ENCODE measurements at regions not wholly inside any gene's neighbourhood (a gene's known extent, or its start where the extent isn't known, plus 50 kb on each side); places are given as distances from the start of the nearest gene placed in this dataset.

- H3K4me1 Mint-ChIP-seq: no peaks in the 10 kb centered on the region
- no peak overlapping the region for H3K27ac Mint-ChIP-seq
- H3K9me3 ChIP-seq (replicated peaks in 1 of 2; ENCODE audit: control insufficient read depth in 1 of 2, insufficient read depth in 1 of 2, low read length in 2 of 2): no peaks in the 10 kb centered on the region
- H3K4me3 Mint-ChIP-seq: no peak overlapping the region
- no peak overlapping the region for H2AFZ ChIP-seq (ENCODE audit: insufficient read depth, low read depth, low read length, poor library complexity, severe bottlenecking)
- H3K9me3 Mint-ChIP-seq: peaks cover 0 to 3% (median 0%) of the 10 kb centered on the region in 7 donors
- TF ChIP-seq, protein P1, sequence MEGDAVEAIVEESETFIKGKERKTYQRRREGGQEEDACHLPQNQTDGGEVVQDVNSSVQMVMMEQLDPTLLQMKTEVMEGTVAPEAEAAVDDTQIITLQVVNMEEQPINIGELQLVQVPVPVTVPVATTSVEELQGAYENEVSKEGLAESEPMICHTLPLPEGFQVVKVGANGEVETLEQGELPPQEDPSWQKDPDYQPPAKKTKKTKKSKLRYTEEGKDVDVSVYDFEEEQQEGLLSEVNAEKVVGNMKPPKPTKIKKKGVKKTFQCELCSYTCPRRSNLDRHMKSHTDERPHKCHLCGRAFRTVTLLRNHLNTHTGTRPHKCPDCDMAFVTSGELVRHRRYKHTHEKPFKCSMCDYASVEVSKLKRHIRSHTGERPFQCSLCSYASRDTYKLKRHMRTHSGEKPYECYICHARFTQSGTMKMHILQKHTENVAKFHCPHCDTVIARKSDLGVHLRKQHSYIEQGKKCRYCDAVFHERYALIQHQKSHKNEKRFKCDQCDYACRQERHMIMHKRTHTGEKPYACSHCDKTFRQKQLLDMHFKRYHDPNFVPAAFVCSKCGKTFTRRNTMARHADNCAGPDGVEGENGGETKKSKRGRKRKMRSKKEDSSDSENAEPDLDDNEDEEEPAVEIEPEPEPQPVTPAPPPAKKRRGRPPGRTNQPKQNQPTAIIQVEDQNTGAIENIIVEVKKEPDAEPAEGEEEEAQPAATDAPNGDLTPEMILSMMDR (IDR thresholded peaks at IDR 0.05): no peak
- H3K4me2 ChIP-seq (replicated peaks; ENCODE audit: extremely low read depth, low read length, poor library complexity, severe bottlenecking): no peak overlapping the region
- H3K9ac ChIP-seq (ENCODE audit: insufficient read depth, low read length, poor library complexity, severe bottlenecking): no peak overlapping the region
- H3K27me3 Mint-ChIP-seq (ENCODE audit: low read depth in 3 of 3): peaks cover 0 to 2% (median 0%) of the 10 kb centered on the region in 3 donors
- no peak overlapping the region for H3K27ac ChIP-seq (ENCODE audit: low read depth in 1 of 2, low read length in 2 of 2)
- no CpG with 5 or more reads among the region's 1 CpG for WGBS (ENCODE audit: insufficient coverage)
- H3K4me1 ChIP-seq (ENCODE audit: control insufficient read depth in 1 of 2, insufficient read depth in 2 of 2, low read length in 2 of 2): no peaks in the 10 kb centered on the region
- no peaks in the 10 kb centered on the region for H3K79me2 ChIP-seq (ENCODE audit: insufficient read depth, low read length)
- H4K20me1 ChIP-seq (ENCODE audit: insufficient read depth, low read length): no peaks in the 10 kb centered on the region
- DNase-seq: no peak
- no peaks in the 10 kb centered on the region for H3K36me3 Mint-ChIP-seq
- H3K27me3 ChIP-seq (ENCODE audit: control insufficient read depth in 2 of 2, insufficient read depth in 2 of 2, low read length in 2 of 2): no peaks in the 10 kb centered on the region
- no peaks in the 10 kb centered on the region for H3K36me3 ChIP-seq (replicated peaks in 1 of 2; ENCODE audit: control insufficient read depth in 1 of 2, insufficient read depth in 2 of 2, low read length in 2 of 2)
- intact Hi-C loops (cut with micrococcal nuclease): no loop called here
- no peak overlapping the region for H3K4me3 ChIP-seq (replicated peaks in 1 of 3; ENCODE audit: low read depth in 2 of 3, low read length in 3 of 3)
Observed at GRCh38 chr18:67007999-67008398, 404.1 kb upstream of the CDH19 start.

GRCh38 chr18:67007085-67007484 is 403.2 kb upstream of the CDH19 start:
- Mint-ChIP-seq H3K9me3 (peaks cover 0 to 3% (median 0%) of the 10 kb centered on the region in 7 donors), H3K4me3 (no peak overlapping the region), H3K27me3 (ENCODE audit: low read depth in 3 of 3) (peaks cover 0 to 2% (median 0%) of the 10 kb centered on the region in 3 donors), H3K27ac (no peak overlapping the region), H3K4me1 (no peaks in the 10 kb centered on the region), H3K36me3 (no peaks in the 10 kb centered on the region)
- Histone ChIP-seq H2AFZ (ENCODE audit: insufficient read depth, low read depth, low read length, poor library complexity, severe bottlenecking) (no peak overlapping the region), H3K9ac (ENCODE audit: insufficient read depth, low read length, poor library complexity, severe bottlenecking) (no peak overlapping the region), H3K36me3 (replicated peaks in 1 of 2; ENCODE audit: control insufficient read depth in 1 of 2, insufficient read depth in 2 of 2, low read length in 2 of 2) (no peaks in the 10 kb centered on the region), H3K27me3 (ENCODE audit: control insufficient read depth in 2 of 2, insufficient read depth in 2 of 2, low read length in 2 of 2) (no peaks in the 10 kb centered on the region), H3K4me2 (replicated peaks; ENCODE audit: extremely low read depth, low read length, poor library complexity, severe bottlenecking) (no peak overlapping the region), H3K79me2 (ENCODE audit: insufficient read depth, low read length) (no peaks in the 10 kb centered on the region), H3K9me3 (replicated peaks in 1 of 2; ENCODE audit: control insufficient read depth in 1 of 2, insufficient read depth in 1 of 2, low read length in 2 of 2) (no peaks in the 10 kb centered on the region), H3K4me1 (ENCODE audit: control insufficient read depth in 1 of 2, insufficient read depth in 2 of 2, low read length in 2 of 2) (no peaks in the 10 kb centered on the region), H3K27ac (ENCODE audit: low read depth in 1 of 2, low read length in 2 of 2) (no peak overlapping the region), H3K4me3 (replicated peaks in 1 of 3; ENCODE audit: low read depth in 2 of 3, low read length in 3 of 3) (no peak overlapping the region), H4K20me1 (ENCODE audit: insufficient read depth, low read length) (no peaks in the 10 kb centered on the region)
- intact Hi-C loops (cut with micrococcal nuclease): no loop called here
- 100% methylated on average over 1 of the region's 1 CpG for WGBS (ENCODE audit: insufficient coverage)
- TF ChIP-seq, protein P1 (IDR thresholded peaks at IDR 0.05): no peak
- no peak for DNase-seq
